Activated CD4-positive, alpha-beta T cell treated with anti-CD3 and anti-CD28 coated beads for 48 hours (primary cell): ENCODE measurements at regions not wholly inside any gene's neighbourhood (a gene's known extent, or its start where the extent isn't known, plus 50 kb on each side); places are given as distances from the start of the nearest gene placed in this dataset.

Experiments
- DNase-seq: peaks from one replicate; pipeline ENCODE4 v3.0.0-alpha.2; 2020

DNA sequence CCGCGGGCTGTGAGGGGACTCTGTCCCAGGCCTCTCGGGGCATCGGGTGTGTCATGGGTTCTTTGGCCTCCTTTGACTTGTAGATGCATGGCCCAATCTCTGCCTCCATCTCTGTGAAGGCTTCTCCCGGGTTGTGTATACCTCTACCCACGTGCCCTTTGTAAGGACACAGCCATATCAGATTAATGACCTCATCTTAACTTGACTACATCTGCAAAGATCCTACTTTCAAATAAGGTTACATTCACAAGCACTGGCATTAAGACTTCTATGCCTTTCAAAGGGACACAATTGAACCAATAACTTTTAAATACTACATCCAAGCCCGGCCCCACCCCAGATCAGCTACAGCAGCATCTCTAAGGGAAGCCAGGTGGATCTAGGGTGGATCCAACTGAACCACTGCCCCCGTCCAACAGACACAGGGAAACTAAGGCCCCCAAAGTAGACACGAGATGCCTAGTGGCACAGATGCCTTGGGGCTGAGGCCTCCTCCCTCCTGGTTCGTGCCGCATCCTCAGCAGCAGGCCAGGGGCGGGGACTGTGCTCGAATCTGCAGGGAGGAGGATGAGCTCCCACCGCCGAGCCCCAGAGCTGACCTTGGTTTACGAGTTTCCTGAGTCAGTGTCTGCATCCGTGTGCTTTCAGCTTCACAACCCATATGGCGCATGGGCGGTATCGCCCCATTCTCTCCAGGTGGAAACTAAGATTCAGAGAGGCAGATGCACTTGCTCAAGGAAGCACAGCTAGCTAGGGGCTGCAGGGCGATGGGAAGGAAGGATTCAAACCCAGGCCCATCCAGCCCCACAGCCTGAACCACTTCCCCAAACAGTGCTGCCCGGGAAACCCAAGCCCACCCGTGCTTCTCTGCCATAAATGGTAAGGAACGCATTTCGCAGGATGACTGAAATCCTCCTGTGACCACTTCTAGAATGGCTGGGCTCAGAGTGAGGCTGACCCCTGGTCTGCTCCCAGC, 353.3 kb downstream of the C16orf95 start:
- no peak for DNase-seq

DNA sequence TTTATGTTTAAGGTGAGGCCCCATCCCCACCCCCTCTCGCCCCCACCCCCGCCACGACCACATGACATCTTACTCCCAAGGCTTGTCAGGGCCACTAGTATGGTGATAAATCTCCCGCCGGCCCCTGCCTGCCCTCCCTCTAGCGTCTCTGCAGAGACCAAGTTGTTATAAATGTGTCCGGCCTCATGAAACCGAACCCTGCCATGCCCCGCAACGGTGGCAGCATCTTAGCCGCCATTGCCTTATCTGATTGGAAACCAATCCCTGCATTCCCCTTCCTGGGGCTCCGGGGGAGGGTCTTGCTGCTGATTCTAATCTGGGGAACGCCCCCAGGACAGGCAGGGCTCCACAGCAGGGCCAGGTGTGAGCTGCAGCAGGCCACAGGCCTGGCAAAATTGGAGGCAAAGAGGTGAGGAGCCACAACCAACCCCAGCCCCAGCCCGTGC, 352.4 kb downstream of the C16orf95 start:
- DNase-seq, result no peak

DNA sequence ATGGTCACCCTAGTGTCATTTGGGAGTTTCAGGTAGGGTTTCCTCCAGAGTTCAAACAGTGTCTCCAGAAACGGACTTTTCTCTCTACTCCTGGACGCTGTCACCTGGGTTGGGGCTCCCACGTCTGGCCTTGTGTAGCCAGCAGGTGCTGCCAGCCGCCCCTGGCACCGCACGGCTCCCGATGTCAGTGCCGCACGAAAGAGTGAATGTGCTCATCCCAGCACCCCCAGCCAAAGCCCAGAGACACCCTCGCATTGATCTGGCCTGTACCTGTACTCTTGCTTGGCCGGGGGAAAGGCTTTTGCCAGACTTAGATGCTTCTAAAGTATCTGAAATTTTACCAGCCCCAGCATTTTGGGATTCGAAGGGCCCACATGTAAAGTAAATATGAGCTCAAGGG, 351.9 kb downstream of the C16orf95 start:
- DNase-seq, result no peak

DNA sequence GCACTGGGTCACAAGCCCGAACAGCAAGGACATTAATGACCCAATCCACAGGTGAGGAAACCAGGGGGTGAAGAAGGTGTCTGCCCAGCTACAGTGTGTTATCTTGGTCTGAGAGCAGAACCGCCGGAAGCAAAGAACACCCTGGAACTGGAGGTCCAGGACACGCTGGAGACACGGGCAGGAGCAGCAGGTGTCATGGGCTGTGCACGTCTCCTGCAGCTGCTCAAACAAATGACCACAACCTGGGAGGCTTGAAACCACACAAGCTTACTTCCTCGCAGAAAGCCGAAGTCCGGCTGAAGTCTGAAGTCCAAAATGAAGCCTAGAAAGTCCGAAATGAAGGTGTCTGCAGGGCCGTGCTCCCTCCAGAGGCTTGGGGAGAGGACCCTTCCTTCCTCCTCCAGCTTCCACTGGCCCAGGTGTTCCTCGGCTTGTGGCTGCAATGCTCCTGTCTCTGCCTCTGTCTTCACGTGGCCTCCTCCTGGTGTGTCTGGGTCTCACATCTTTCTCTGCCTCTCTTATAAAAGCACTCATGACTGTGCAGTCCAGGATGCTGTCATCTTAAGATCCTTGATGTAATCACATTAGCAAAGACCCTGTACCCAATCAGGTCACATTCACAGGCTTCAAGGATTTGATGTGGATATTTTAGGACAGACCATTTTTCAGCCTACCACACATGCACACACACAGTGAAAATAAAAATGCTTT, 351.2 kb downstream of the C16orf95 start:
- DNase-seq, result no peak

DNA sequence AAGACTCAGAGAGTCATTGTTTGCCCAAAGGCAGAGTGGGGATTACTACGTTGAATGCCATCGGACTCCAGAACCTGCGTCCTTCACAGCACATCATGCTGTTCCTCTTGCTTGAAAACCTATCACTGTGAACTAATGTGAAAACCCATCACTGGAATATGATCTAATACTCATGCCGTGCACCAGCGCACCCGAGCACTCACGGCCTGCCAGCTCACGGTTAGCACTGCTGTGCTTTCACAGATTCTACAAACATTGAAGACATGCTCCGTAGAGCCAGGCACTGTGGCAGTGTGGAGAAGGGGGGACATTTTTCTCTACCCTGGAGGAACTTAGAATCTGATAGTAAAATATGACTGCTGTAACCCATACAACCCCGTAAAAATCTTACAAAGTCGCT, 350.4 kb downstream of the C16orf95 start:
- DNase-seq, result no peak

DNA sequence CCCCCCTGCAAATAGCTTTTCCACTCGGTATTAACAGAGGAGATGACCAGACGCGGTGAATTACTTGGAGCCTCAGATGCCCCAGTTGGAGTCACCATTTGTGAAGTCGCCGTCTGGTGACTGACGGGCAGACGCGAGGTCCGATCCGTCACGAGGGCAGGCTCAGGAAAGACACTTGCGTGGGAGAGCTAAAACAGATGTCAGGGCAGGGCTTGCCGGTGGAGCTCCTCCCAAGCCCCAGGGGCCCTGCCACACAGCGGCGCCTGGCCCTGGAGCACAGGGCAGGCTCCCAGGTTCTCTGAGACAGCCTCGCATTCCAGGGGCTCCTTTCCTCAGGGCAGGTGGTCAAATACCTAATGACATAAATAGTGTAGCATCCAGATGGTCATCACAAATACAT, 348.3 kb downstream of the C16orf95 start:
- DNase-seq, result no peak

DNA sequence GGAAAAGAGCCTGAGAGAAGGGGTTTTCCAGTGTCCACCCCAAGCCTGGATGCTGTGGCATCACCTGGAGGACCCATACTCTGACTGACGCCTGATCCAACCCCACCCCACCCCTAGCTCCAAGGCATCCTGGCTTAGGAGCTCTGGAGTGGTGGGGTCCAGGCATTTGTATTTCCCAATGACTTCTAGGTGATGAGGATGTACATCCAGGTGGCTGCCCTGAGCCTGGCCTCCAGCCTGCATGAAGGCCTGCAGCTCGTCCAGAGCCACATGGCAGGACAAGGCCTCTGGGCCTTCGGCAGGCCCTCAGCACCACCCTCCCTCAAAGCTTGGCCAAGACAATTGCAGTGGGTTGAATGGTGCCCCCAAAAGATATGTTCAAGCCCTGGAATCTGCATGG, 347.5 kb downstream of the C16orf95 start:
- DNase-seq, result no peak

DNA sequence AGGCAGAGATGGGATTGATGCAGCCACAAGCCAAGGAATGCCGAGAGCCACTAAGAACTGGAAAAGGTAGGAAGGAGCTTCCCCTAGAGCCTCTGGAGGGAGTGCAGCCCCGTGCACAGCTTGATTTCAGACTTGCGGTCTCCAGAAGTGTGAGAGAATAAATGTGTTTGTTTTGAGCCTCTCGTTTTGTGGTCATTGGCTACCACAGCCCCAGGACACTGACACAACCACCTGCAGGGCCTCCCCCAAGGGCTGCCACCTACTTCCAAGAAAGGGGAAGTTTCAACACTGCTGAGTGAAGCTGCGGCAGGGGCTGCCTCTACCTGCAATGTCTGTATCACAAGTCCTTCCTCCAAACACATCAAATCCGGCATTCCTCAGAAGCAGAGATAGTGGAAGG, 346.9 kb downstream of the C16orf95 start:
- no peak for DNase-seq

DNA sequence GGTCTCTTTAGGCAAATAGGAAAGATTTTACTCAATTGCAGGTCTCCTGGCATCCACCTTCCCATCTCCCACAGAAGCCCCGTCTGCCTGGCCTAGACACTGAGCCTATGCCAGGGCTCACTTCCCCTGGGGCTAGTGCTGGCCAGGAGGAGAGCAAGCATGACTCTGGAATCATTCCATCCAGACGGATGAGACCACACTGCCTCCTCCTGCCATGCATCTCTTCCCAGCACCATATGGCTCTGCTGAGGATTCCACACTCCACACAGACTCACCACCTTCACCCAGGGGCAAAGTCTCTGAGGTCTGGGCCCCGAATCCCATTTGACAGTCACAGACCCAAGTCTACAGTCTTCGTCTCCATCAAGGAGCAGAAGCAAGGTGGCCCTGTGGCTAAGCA, 346.5 kb downstream of the C16orf95 start:
- DNase-seq, result no peak

DNA sequence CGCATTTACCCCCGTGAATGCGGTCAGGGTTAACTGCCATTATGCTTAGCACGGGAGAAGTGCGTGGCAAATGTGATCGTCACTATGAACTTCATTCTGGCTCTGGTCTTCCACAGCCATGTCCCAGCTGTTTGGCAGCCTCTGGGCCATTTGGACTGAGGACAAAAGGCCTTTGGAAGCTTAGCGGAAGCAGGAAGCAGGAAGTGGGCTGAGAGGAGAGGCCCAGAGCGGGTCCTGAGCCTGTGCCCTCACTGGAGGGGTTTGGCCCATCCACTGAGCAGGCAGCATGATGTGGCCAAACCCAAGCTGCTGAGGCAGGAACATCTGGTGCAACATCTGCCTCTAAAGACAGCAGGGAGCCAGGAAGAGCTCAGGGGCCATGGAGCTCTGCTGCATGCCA, 345.9 kb downstream of the C16orf95 start:
- DNase-seq, result no peak

DNA sequence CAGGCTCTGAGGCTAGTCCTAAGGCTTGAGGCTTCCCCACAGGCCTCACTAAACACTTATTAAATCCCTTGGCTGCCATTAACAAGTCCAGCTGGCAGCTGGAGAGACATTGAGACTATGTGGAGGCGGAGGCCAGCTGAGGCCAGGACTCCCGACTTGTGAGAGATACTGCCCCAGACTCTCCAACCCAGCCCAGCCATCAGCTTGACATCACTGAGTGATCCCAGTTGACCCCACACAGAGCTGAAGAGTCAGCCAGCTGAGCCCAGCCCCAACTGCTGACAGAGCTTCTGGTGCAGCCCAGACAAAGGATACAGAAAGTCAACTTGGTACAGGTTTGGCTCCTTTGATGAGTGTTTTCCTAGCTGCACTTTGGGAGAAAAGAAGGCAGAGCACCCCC, 343.1 kb downstream of the C16orf95 start:
- no peak for DNase-seq

DNA sequence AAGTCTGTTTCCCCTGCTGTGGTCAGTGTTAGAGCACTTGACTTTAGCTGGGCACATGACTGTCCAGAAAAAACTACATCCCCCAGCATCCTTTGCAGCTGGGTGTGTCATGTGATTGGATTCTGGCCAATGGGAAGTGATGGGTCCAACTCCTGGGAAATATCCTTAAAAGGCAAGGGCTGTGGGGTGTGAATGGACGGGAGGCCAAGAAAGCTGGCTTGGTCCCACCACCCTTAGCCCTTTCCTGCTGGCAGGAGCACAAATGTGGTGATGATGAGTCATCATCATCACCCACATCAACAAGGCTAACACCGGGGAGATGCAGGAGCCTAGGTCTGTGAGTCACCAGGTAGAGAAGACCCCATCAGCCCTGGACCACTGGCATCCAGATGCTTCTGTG, 341.7 kb downstream of the C16orf95 start:
- DNase-seq, result no peak

DNA sequence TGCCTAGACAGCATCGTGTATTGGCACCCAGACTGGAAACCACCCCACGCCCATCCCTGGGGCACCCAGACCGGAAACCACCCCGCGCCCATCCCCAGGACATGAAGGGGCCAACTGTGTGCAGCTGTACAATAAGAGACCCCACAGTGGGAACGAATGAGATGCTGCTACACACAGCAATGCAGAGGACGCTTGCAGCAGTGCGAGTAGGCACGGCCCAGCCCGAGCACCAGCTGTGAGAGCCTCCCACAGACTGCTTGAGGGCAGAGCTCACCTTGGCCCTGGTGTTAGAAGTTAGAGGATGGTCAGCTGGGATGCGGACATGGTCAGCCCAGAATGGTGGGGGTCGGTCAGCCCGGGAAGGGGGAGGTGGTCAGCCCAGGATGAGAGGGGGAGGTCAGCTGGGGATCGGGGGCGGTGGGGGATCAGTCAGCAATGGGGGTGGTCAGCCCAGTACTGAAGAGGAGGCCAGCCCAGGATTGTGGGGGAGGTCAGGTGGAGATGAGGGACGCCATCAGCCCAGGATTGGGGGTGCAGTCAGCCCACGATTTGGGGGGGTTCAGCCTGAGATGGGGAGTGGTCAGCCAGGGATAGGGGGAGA, 340.0 kb downstream of the C16orf95 start:
- DNase-seq, result no peak

DNA sequence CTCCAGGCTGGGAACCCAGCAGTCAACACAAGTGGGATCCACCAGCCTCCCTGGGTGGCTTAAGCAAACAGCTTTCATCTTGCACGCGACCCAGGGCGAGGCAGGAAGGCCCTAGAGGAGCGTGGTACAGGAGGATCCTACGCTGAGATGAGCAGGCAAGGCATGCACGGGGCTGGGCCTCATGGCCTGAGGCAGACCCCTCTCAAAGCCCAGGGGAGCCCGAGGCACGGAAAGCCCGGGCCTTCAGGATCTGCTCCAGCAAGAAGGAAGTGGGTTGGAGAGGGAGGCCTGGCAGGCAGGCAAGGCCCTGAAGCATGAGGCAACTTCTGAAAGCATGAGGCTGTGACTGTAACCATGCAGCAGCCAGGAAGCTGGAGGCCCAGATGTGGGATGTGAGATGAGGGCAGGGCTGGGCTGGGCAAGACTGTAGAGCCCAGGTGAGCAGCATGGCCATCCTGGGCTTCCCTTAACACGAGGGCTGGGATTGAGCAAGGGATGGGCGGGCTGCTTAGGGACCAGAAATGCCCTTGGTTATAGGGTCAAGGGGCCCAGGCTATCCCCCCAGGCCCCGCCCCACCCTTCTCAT, 338.7 kb downstream of the C16orf95 start:
- no peak for DNase-seq

DNA sequence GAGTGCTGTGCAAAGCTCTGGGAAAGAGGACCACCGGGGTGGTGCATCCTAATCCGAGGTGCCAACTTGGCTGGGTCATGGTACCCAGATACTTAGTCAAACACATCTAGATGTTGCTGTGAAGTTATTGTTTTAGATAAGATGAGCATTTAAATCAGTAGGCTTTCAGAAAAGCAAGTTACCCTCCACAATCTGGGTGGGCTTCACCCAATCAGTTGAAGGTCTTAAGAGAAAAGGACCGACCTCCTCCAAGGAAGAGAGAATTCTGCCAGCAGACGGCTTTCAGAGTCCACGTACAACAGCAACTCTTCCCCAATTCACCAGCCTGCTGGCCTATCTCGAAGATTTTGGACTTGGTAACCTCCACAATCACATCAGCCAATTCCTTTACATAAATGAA, 338.1 kb downstream of the C16orf95 start:
- no peak for DNase-seq

DNA sequence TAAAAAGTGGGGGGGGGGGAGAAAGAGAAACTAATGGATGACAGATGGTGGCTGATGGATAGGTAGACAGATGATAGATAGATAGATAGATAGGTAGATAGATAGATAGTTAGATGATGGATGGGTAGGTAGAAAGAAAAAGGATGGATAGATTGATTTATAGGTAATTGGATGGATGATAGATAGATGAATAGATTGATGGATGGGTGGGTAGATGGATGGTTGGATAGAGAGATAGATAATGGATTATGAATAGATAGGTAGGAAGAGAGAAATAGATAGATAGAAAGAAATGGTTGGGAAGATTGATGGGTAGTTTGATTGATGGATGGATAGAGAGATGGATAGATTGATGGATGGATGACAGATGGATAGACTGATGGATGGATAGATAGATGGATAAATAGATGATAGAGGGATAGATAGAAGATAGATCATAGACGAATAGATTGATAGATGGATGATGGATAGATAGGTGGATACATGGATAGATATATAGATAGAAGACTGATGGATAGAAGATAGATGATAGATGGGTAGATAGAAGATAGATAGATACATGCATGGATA, 337.1 kb downstream of the C16orf95 start:
- DNase-seq, result no peak

DNA sequence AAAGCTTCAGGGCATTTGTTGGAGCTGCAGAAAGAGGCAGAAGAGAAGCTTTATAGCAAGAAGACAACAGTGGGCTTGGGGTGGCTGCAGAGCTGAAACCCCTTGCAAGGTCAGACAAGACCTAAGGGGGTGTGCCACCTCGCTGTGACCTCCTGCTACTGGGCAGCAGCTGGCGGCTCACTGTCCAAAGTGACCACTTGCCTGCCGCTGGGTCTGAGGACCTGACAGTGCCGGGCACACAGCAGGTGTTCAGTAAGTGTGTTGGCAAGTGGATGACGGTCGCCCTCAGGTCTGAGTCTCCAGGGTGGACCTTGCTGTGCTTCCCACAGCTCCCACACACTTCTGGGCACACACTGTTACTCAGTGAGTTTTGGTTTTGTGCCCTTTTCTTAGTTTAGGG, 336.5 kb downstream of the C16orf95 start:
- no peak for DNase-seq

DNA sequence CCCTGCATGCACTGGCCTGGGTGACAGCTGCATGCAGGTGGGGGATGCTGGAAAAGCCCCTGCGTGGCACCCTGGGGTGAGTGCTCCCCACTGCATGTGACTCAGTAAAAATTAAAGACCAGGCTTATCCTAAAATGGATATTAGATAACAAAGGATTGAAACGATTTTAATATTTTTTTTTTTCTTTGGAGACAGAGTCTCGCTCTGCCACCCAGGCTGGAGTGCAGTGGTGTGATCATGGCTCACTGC, 334.9 kb downstream of the C16orf95 start:
- DNase-seq, result no peak

DNA sequence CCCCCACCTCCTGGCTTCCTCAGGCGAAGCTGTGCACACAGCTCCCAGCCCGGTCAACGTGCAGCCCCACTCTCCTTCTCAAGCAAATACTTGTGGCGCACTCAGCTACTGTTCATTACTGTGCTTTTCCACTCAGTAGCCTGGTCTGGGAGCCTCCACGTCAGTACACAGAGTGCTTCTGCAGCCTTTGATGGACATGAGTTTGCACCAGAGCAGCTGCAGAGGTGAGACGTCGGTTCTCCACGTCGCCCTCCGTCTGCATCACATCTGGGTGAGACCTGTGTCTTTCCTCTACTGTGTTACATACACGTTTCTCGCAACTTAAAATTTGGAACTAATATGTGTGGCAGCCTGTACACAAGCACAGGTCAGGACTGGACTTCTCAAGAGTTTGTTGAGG, 334.3 kb downstream of the C16orf95 start:
- DNase-seq, result no peak

DNA sequence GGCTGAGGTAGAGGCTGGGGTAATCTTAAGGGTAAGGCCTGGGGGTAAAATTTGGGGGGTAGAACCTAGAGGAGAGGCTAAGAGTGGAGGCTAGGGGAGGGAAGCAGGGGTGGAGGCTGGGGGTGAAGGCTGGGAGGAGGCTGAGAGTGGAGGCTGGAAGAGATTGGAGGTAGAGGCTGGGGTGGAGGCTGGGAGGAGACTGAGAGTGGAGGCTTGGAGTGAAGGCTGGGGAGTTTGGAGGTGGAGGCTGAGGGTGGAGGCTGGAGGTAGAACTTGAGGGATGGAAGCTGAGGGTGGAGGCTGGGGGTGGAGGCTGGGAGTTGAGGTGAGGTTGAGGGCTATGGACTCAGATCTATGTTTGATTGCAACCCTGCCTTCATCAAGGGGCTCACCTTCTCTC, 333.6 kb downstream of the C16orf95 start:
- no peak for DNase-seq

DNA sequence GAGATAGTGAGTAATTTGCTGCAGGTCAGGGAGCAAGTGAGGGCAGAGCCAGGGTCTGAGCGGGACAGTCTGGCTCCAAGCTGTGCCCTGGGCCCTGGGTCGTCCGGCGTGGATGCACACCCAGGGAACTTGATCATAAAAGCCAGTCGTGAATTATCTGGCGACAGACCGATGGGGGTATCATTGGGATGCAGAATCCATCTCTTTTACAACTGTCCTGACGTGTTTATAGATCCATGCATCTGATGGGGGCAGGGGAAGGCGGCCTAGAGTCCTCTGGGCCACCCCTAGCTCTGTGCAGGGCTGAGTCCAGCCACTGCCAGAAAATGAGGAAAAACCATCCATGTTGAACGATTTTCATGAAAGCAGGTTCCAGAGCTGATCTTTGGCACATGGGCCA, 332.8 kb downstream of the C16orf95 start:
- no peak for DNase-seq

DNA sequence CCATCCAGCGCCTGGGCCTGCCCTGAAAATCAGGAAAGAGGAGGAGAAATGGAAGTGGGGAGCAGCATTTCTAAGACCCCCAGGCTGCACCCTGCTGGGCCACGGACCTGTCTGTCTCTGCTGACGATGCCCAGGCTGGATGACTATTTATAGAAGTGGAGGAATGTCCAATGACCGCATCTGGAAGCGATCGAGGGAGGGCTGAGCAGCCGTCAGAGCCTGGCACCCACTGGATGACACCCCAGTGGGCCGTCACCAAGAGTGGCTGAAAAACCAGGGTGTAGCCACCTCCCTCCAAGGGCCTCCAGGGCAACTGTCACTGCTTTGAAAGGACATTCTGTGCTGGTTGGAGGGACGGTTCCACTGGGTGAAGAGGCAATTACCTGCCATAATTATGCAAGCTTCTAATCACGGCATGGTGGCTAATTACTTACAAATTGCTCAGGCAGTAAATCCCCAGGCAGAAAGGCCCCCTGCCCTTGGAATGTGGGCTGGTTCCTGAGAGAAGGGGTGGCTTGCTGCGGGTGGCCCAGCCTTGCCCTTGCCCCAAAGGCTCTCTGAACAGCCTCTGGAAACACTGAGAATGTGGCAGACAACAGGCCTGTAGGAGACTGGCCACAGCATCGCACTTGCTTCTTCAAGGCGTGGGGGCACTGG, 332.1 kb downstream of the C16orf95 start:
- no peak for DNase-seq

DNA sequence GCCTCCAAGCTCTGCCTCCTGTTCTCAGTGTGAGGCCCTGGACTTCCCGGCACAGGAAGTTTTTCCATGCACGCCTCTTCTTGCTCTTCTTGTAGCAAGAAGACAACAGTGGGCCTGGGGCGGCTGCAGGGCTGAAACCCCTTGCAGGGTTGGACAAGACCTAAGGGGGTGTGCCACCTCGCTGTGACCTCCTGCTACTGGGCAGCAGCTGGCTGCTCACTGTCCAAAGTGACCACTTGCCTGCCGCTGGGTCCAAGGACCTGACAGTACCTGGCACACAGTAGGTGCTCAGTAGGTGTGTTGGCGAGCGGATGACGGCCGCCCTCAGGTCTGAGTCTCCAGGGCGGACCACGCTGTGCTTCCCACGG, 331.6 kb downstream of the C16orf95 start:
- DNase-seq, result no peak
